Mesenchymal stem cell (in vitro differentiated cells and primary cell): ENCODE measurements at regions not wholly inside any gene's neighbourhood (a gene's known extent, or its start where the extent isn't known, plus 50 kb on each side); places are given as distances from the start of the nearest gene placed in this dataset.

ENCODE experiments used
- DNase-seq: peaks from one replicate; pipeline ENCODE4 v3.0.0-alpha.2; 2013
- H2AFZ ChIP-seq: one replicate; pipeline ENCODE4 v1.6.1; 2013; ENCODE audit warnings: low read depth, mild to moderate bottlenecking, control low read depth, inconsistent platforms, low read length, moderate library complexity
- H2AK5ac ChIP-seq: 2 replicates; pipeline ENCODE4 v1.6.1; 2013; ENCODE audit warnings: low read length, moderate library complexity, mild to moderate bottlenecking, inconsistent platforms; ENCODE audit not compliant: severe bottlenecking
- H2BK120ac ChIP-seq: one replicate; pipeline ENCODE4 v1.6.1; 2013; ENCODE audit warnings: low read depth, mild to moderate bottlenecking, inconsistent platforms, low read length, moderate library complexity
- H2BK12ac ChIP-seq, 2 experiments: one replicate each; pipeline ENCODE4 v1.6.1; 2013; ENCODE audit warnings: inconsistent platforms in 2 of 2, low read length in 2 of 2, mild to moderate bottlenecking in 2 of 2, moderate library complexity in 2 of 2, control low read depth in 1 of 2
- H2BK15ac ChIP-seq: one replicate; pipeline ENCODE4 v1.6.1; 2013; ENCODE audit warnings: mild to moderate bottlenecking, low read depth, inconsistent platforms; ENCODE audit not compliant: poor library complexity, severe bottlenecking
- H2BK5ac ChIP-seq: 2 replicates; pipeline ENCODE4 v1.6.1; 2013; ENCODE audit warnings: low read depth, mild to moderate bottlenecking, low read length, control low read depth, inconsistent platforms; ENCODE audit not compliant: poor library complexity, severe bottlenecking
- H3K14ac ChIP-seq, 2 experiments: one replicate each; pipeline ENCODE4 v1.6.1; 2013; ENCODE audit warnings: inconsistent platforms in 2 of 2, low read length in 2 of 2, control low read depth in 1 of 2, mild to moderate bottlenecking in 1 of 2, moderate library complexity in 1 of 2
- H3K18ac ChIP-seq, 2 experiments: one replicate each; pipeline ENCODE4 v1.6.1; 2013; ENCODE audit warnings: inconsistent platforms in 2 of 2, low read length in 2 of 2, control low read depth in 1 of 2, low read depth in 1 of 2, mild to moderate bottlenecking in 1 of 2
- H3K23ac ChIP-seq, 2 experiments: one replicate each; pipeline ENCODE4 v1.6.1; 2013; ENCODE audit warnings: inconsistent platforms in 2 of 2, low read length in 2 of 2, mild to moderate bottlenecking in 2 of 2, moderate library complexity in 2 of 2, control low read depth in 1 of 2
- H3K27ac ChIP-seq: 2 replicates; pipeline ENCODE4 v1.5.1; 2013; ENCODE audit warnings: mild to moderate bottlenecking, moderate library complexity, low read length, control low read depth, inconsistent platforms; ENCODE audit not compliant: poor library complexity, severe bottlenecking
- H3K27me3 ChIP-seq, 2 experiments: 2 replicates each; pipeline versions ENCODE4 v1.6.1 to v1.7.0; 2013; ENCODE audit warnings: low read length in 2 of 2, mild to moderate bottlenecking in 2 of 2, moderate library complexity in 2 of 2, control low read depth in 1 of 2, inconsistent platforms in 1 of 2; ENCODE audit not compliant: control insufficient read depth in 1 of 2, insufficient read depth in 1 of 2
- H3K36me3 ChIP-seq, 2 experiments: 2 replicates each; pipeline versions ENCODE4 v1.6.1 to v1.7.0; 2013; ENCODE audit warnings: low read length in 2 of 2, control low read depth in 1 of 2, inconsistent platforms in 1 of 2, low read depth in 1 of 2, mild to moderate bottlenecking in 1 of 2; ENCODE audit not compliant: insufficient read depth in 2 of 2, control insufficient read depth in 1 of 2
- H3K4ac ChIP-seq, 2 experiments: one replicate each; pipeline ENCODE4 v1.6.1; 2013; ENCODE audit warnings: inconsistent platforms in 2 of 2, low read length in 2 of 2, mild to moderate bottlenecking in 2 of 2, moderate library complexity in 2 of 2, control low read depth in 1 of 2, low read depth in 1 of 2
- H3K4me1 ChIP-seq: 2 replicates; pipeline ENCODE4 v1.6.1; 2013; ENCODE audit warnings: low read depth, low read length, control low read depth; ENCODE audit not compliant: control insufficient read depth, insufficient read depth
- H3K4me2 ChIP-seq: 2 replicates; pipeline ENCODE4 v1.6.1; 2013; ENCODE audit warnings: low read length, mild to moderate bottlenecking, inconsistent platforms; ENCODE audit not compliant: poor library complexity, severe bottlenecking
- H3K4me3 ChIP-seq, 2 experiments: 2 replicates each; pipeline versions ENCODE4 v1.5.1 to v1.7.0; 2013; ENCODE audit warnings: low read length in 2 of 2, mild to moderate bottlenecking in 2 of 2, control low read depth in 1 of 2, low read depth in 1 of 2; ENCODE audit not compliant: insufficient read depth in 1 of 2
- H3K79me1 ChIP-seq: replicated peaks from 2 replicates; pipeline ENCODE4 v1.6.1; 2013; ENCODE audit warnings: mild to moderate bottlenecking, control low read depth, low read length, inconsistent platforms; ENCODE audit not compliant: poor library complexity, severe bottlenecking
- H3K9ac ChIP-seq: 2 replicates; pipeline ENCODE4 v1.7.0; 2013; ENCODE audit warnings: mild to moderate bottlenecking, low read length, moderate library complexity
- H3K9me3 ChIP-seq: 2 replicates; pipeline ENCODE4 v1.7.0; 2013; ENCODE audit warnings: mild to moderate bottlenecking, low read length; ENCODE audit not compliant: control insufficient read depth
- H4K8ac ChIP-seq: one replicate; pipeline ENCODE4 v1.6.1; 2013; ENCODE audit warnings: inconsistent platforms, mild to moderate bottlenecking, low read length, moderate library complexity
- H4K91ac ChIP-seq: one replicate; pipeline ENCODE4 v1.6.1; 2013; ENCODE audit warnings: mild to moderate bottlenecking, low read length, inconsistent platforms
- whole genome bisulfite sequencing: methylation state at CpG from one replicate; pipeline ENCODE4 v1.1.7; 2013; ENCODE audit warnings: mixed read lengths; 5-methylcytosine and 5-hydroxymethylcytosine counted together

DNA sequence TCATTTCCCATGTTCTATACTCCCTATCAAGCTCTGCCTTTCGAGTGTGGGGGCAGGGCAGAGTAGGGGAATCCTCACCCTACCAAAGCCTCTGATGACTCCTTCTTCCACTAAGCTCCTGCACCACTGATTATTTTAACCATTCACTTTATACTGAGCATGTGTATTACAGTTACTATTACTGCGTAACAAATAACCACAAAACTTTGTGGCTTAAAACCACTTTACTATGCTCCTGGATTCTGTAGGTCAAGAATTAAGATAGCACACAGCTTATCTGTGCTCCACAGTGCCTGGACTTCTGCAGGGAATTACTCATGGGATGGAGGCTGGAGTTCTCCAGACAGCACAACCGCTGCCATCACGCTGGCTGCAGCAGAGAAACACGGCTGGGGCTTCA, 117.4 kb upstream of the DNAJC10 start:
- no peak overlapping the region for H3K4ac ChIP-seq
- H3K36me3 ChIP-seq = no peaks in the 10 kb centered on the region
- no peaks in the 10 kb centered on the region for H3K79me1 ChIP-seq
- WGBS = 92% methylated on average over 5 of the region's 5 CpGs
- no peak overlapping the region for H3K23ac ChIP-seq
- no peak overlapping the region for H3K18ac ChIP-seq
- no peak overlapping the region for H3K27ac ChIP-seq
- no peak overlapping the region for H2BK120ac ChIP-seq
- H4K8ac ChIP-seq = no peak overlapping the region
- no peak for DNase-seq
- no peak overlapping the region for H3K4me2 ChIP-seq
- H3K9ac ChIP-seq = no peak overlapping the region
- no peak overlapping the region for H4K91ac ChIP-seq
- H2AFZ ChIP-seq = no peak overlapping the region
- H3K4me1 ChIP-seq = peaks cover 2% of the 10 kb centered on the region
- H3K4me3 ChIP-seq = no peak overlapping the region
- no peaks in the 10 kb centered on the region for H3K27me3 ChIP-seq
- no peak overlapping the region for H2BK5ac ChIP-seq
- H2BK12ac ChIP-seq = peak overlapping the region in 1 of 2 experiments; percentile 66
- no peaks in the 10 kb centered on the region for H3K9me3 ChIP-seq
- H2AK5ac ChIP-seq = no peak overlapping the region
- no peak overlapping the region for H2BK15ac ChIP-seq
- no peak overlapping the region for H3K14ac ChIP-seq

- Histone ChIP-seq H2BK5ac (no peak overlapping the region), H3K27ac (no peak overlapping the region), H3K4me2 (no peak overlapping the region), H3K23ac (no peak overlapping the region), H3K9me3 (no peaks in the 10 kb centered on the region), H3K14ac (no peak overlapping the region), H3K36me3 (no peaks in the 10 kb centered on the region), H4K91ac (no peak overlapping the region), H3K79me1 (no peaks in the 10 kb centered on the region), H3K18ac (no peak overlapping the region), H3K4ac (no peak overlapping the region), H4K8ac (no peak overlapping the region), H2AFZ (no peak overlapping the region), H2BK12ac (no peak overlapping the region), H2BK15ac (peak overlapping the region; percentile 68), H2BK120ac (no peak overlapping the region), H3K9ac (no peak overlapping the region), H2AK5ac (no peak overlapping the region), H3K4me1 (no peaks in the 10 kb centered on the region), H3K27me3 (no peaks in the 10 kb centered on the region), H3K4me3 (no peak overlapping the region)
- no peak for DNase-seq
- 97% methylated on average over 4 of the region's 4 CpGs for WGBS
Observed at GRCh38 chr2:182605166-182605565, 110.9 kb upstream of the DNAJC10 start.

- Histone ChIP-seq H4K8ac (no peak overlapping the region), H3K79me1 (no peaks in the 10 kb centered on the region), H3K4me2 (no peak overlapping the region), H2BK12ac (no peak overlapping the region), H3K27ac (no peak overlapping the region), H2AFZ (no peak overlapping the region), H4K91ac (no peak overlapping the region), H3K23ac (no peak overlapping the region), H3K27me3 (no peaks in the 10 kb centered on the region), H3K4me3 (no peak overlapping the region), H2BK120ac (no peak overlapping the region), H2AK5ac (no peak overlapping the region), H3K18ac (no peak overlapping the region), H3K9me3 (no peaks in the 10 kb centered on the region), H3K4me1 (no peaks in the 10 kb centered on the region), H2BK15ac (no peak overlapping the region), H3K4ac (no peak overlapping the region), H3K9ac (no peak overlapping the region), H3K36me3 (no peaks in the 10 kb centered on the region), H2BK5ac (no peak overlapping the region), H3K14ac (no peak overlapping the region)
- no peak for DNase-seq
- 81% methylated on average over 6 of the region's 8 CpGs for WGBS
Observed at GRCh38 chr2:182606728-182607681, 109.1 kb upstream of the DNAJC10 start.

DNA sequence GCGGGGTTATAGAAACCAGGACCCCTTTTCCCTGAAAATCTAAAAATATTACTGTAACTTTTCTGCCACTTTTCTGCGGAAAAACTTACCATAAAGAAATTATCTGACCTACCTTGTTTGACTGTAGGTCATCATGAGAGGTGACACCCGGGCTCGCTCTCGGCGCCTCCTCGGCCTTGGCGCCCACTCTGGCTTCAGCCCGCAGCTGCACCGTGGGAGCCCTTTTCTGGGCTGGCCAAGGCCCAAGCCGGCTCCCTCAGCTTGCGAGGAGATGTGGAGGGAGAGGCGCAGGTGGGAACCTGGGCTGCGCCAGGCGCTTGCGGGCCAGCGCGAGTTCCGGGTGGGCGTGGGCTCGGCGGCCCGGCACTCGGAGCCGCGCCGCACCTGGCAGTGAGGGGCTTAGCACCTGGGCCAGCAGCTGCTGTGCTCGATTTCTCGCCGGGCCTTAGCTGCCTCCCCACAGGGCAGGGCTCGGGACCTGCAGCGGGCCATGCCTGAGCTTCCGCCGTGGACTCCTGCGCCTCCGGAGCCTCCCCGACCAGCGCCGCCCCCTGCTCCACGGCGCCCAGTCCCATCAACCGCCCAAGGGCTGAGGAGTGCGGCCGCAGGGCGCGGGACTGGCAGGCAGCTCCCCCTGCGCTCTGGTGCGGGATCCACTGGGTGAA, 107.7 kb upstream of the DNAJC10 start:
- Histone ChIP-seq H2BK12ac (no peak overlapping the region), H4K8ac (no peak overlapping the region), H2BK15ac (no peak overlapping the region), H3K79me1 (no peaks in the 10 kb centered on the region), H2AFZ (no peak overlapping the region), H2BK120ac (no peak overlapping the region), H3K27me3 (no peaks in the 10 kb centered on the region), H3K23ac (no peak overlapping the region), H3K4me3 (no peak overlapping the region), H4K91ac (peak overlapping the region; percentile 50), H3K27ac (no peak overlapping the region), H3K9ac (no peak overlapping the region), H3K18ac (no peak overlapping the region), H2BK5ac (no peak overlapping the region), H3K4ac (no peak overlapping the region), H3K36me3 (no peaks in the 10 kb centered on the region), H3K14ac (no peak overlapping the region), H3K9me3 (no peaks in the 10 kb centered on the region), H2AK5ac (no peak overlapping the region), H3K4me2 (no peak overlapping the region), H3K4me1 (no peaks in the 10 kb centered on the region)
- DNase-seq = no peak
- 97% methylated on average over 40 of the region's 48 CpGs for WGBS
